ENCODE measurements at regions not wholly inside any gene's neighbourhood (a gene's known extent, or its start where the extent isn't known, plus 50 kb on each side); places are given as distances from the start of the nearest gene placed in this dataset. TPM values are rescaled to one million over a fixed set of nuclear protein-coding genes. Genes with fewer than 3 reads are reported as not detected.

DNA sequence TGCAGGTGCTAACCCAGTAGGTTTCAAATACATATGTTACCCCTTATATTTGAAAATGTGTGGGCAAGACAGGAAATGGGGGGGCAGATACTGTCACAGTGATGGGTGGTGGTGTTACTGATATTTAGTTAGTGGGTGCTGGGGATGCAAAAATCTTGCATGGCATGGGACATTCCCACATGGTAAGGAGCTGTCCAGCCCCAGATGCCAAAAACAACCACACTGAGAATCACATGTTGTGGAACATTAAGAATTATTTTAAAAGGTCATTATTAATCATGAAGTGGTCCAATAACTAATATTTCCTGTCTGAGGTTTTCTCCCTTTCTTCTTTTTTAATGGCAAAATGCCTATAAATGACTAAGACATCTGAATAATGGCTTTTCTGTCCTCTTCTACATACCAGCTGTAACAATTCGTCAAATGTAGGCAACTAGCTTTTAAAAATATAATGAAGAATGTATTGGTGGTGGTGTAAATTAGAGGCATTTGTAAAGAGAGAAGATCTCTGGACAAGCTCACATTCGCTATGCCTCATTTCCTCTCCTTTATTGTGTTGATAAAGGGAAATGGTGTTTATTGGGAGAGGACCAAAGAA is 57.3 kb upstream of the SLC35B3 start:
- WGBS: 86% methylated on average over 2 of the region's 2 CpGs
- no peaks in the 10 kb centered on the region for H3K9me3 ChIP-seq (ENCODE audit: control insufficient read depth in 4 of 4, low read length in 3 of 4)
- no peak overlapping the region for H3K4me3 ChIP-seq (ENCODE audit: low read depth in 1 of 3, low read length in 3 of 3)
- H3K27me3 ChIP-seq (ENCODE audit: control insufficient read depth in 4 of 4, insufficient read depth in 4 of 4, low read length in 3 of 4): no peaks in the 10 kb centered on the region
- H3K4me1 ChIP-seq (ENCODE audit: control insufficient read depth in 4 of 4, insufficient read depth in 4 of 4, low read length in 3 of 4): no peaks in the 10 kb centered on the region
- no peak for TF ChIP-seq YY1 (IDR thresholded peaks at IDR 0.05)
- TF ChIP-seq HNF4G (IDR thresholded peaks at IDR 0.05): no peak
- no peak for TF ChIP-seq ATF3 (IDR thresholded peaks at IDR 0.05)
- no peak for TF ChIP-seq HNF4A (conservative IDR thresholded peaks at IDR 0.05)
- TF ChIP-seq RAD21 (IDR thresholded peaks at IDR 0.05): no peak
- TF ChIP-seq GABPA (IDR thresholded peaks at IDR 0.05 in 1 of 2, conservative IDR thresholded peaks at IDR 0.05 in 1 of 2): no peak
- H3K27ac ChIP-seq (ENCODE audit: low read depth in 1 of 2, low read length in 2 of 2): no peak overlapping the region
- DNase-seq (ENCODE audit: low spot score): no peak
- H3K36me3 ChIP-seq (ENCODE audit: control insufficient read depth in 4 of 4, insufficient read depth in 3 of 4, low read depth in 1 of 4, low read length in 3 of 4): no peaks in the 10 kb centered on the region
- H3K9ac ChIP-seq (ENCODE audit: low read depth in 1 of 2, low read length in 2 of 2): no peak overlapping the region

Small RNAs in the stretch of these regions (small RNA-seq; reads per million reads assigned to genes)
- gene RF02101 (not detected), gene RNU6ATAC21P (not detected)

All from liver (tissue), 8 donors.